ENCODE measurements at regions not wholly inside any gene's neighbourhood (a gene's known extent, or its start where the extent isn't known, plus 50 kb on each side); places are given as distances from the start of the nearest gene placed in this dataset.

GRCh38 chr18:47323158-47323557 lies 71.7 kb upstream of the SKOR2 start:
- TF ChIP-seq CTCF (IDR thresholded peaks at IDR 0.05; ENCODE audit: low read length), result no peak
- TF ChIP-seq EZH2 (optimal IDR thresholded peaks at IDR 0.05; ENCODE audit: low read depth, low read length), result no peak

All from MM.1S (cell line).